K562 (cell line): ENCODE measurements at regions not wholly inside any gene's neighbourhood (a gene's known extent, or its start where the extent isn't known, plus 50 kb on each side); places are given as distances from the start of the nearest gene placed in this dataset.

Experiments
- ATAC-seq: fragments of 200-7000 bp; cut with Tn5 transposase; 3 replicates; pipeline ENCODE4 v1.9.1; 2020; ENCODE audit warnings: moderate library complexity
- BruUV-seq: library from RNA; stranded (reverse); fragments of 400-500 nt; replicated peaks from 2 replicates; lab custom pipeline; 2021; lab: Mats Ljungman, UMichigan
- CTCF ChIA-PET: fragments of 300-600 bp; formaldehyde crosslinking; extraction: SDS; loops from one replicate; lab custom pipeline; 2021; ENCODE audit warnings: low intra/inter-chr PET ratio; lab: Yijun Ruan, JAX
- POLR2A ChIA-PET: fragments of 300-600, 350-650 bp; sonication (Branson Sonifier 250); formaldehyde crosslinking; extraction: SDS; loops from one replicate; lab custom pipeline; 2021; ENCODE audit warnings: antibody characterized with exemption, inconsistent platforms; lab: Yijun Ruan, JAX
- DNase-seq, 4 experiments: peaks; one replicate each; pipeline versions ENCODE4 v3.0.0 to v3.0.0-alpha.2; 2011 to 2018; ENCODE audit warnings: low spot score in 3 of 4, mixed read lengths in 3 of 4; ENCODE audit errors: extremely low read depth in 1 of 4
- FAIRE-seq: peaks from 2 replicates; lab custom pipeline; 2011; peaks lifted over from hg19 to GRCh38; lab: Jason Lieb, UNC
- H2AFZ ChIP-seq: 2 replicates; pipeline ENCODE4 v1.6.0; 2011; ENCODE audit warnings: low read depth, low read length, control low read depth, inconsistent platforms
- H3K27ac ChIP-seq: fragments of 200-600 bp; 3 replicates; pipeline ENCODE4 v1.8.0; 2011; ENCODE audit warnings: low read depth, mild to moderate bottlenecking, control low read depth, inconsistent platforms, low read length, moderate library complexity, mixed read lengths; ENCODE audit errors: extremely low read depth
- H3K27me3 ChIP-seq, 2 experiments: fragments of 300-600 bp in 1 of 2; 2 replicates in 1 of 2; 3 replicates in 1 of 2; pipeline versions ENCODE4 v1.6.0 to v1.8.0; 2011; ENCODE audit warnings: inconsistent platforms in 2 of 2, low read length in 2 of 2, mild to moderate bottlenecking in 1 of 2, mixed read lengths in 1 of 2, moderate library complexity in 1 of 2; ENCODE audit not compliant: control insufficient read depth in 2 of 2, insufficient read depth in 2 of 2
- H3K36me3 ChIP-seq: fragments of 300-600 bp; 3 replicates; pipeline ENCODE4 v1.8.0; 2011; ENCODE audit warnings: mild to moderate bottlenecking, low read length, inconsistent platforms; ENCODE audit not compliant: control insufficient read depth, insufficient read depth
- H3K4me1 ChIP-seq, 2 experiments: fragments of 200-600 bp in 1 of 2; replicated peaks in 1 of 2; 2 replicates in 1 of 2; 3 replicates in 1 of 2; pipeline versions ENCODE4 v1.5.1 to v1.8.0; 2011; ENCODE audit warnings: inconsistent platforms in 2 of 2, low read length in 2 of 2, mild to moderate bottlenecking in 1 of 2, mixed read lengths in 1 of 2, moderate library complexity in 1 of 2; ENCODE audit not compliant: control insufficient read depth in 2 of 2, insufficient read depth in 2 of 2
- H3K4me2 ChIP-seq: 2 replicates; pipeline ENCODE4 v1.6.1; 2011; ENCODE audit warnings: low read length, control low read depth, inconsistent platforms, mixed read lengths; ENCODE audit not compliant: insufficient read depth
- H3K4me3 ChIP-seq: fragments of 200-600 bp; sonication (generic), shearing (Covaris generic); 2 replicates; pipeline ENCODE4 v1.5.1; 2016; ENCODE audit warnings: control low read depth, inconsistent platforms
- H3K79me2 ChIP-seq: fragments of 200-600 bp; 3 replicates; pipeline ENCODE4 v1.8.0; 2011; ENCODE audit warnings: low read length, inconsistent platforms; ENCODE audit not compliant: control insufficient read depth, insufficient read depth
- H3K9ac ChIP-seq, 2 experiments: 2 replicates each; pipeline versions ENCODE4 v1.6.0 to v1.6.1; 2011; ENCODE audit warnings: low read depth in 2 of 2, low read length in 2 of 2, control low read depth in 1 of 2, inconsistent platforms in 1 of 2, mild to moderate bottlenecking in 1 of 2, mixed read lengths in 1 of 2; ENCODE audit not compliant: insufficient read depth in 1 of 2
- H3K9me1 ChIP-seq: one replicate; pipeline ENCODE4 v1.6.0; 2011; ENCODE audit warnings: inconsistent platforms, mild to moderate bottlenecking, low read length, moderate library complexity; ENCODE audit not compliant: control insufficient read depth, insufficient read depth
- H3K9me3 ChIP-seq: replicated peaks from 2 replicates; pipeline ENCODE4 v1.5.1; 2011; ENCODE audit warnings: low read depth, low read length, inconsistent platforms; ENCODE audit not compliant: control insufficient read depth, insufficient read depth
- H4K20me1 ChIP-seq: replicated peaks from 2 replicates; pipeline ENCODE4 v1.6.1; 2011; ENCODE audit warnings: low read length, inconsistent platforms, mixed read lengths; ENCODE audit not compliant: control insufficient read depth, insufficient read depth
- ATF1 ChIP-seq, 2 experiments: fragments of 450-650 bp in 1 of 2; IDR thresholded peaks; 2 replicates each; pipeline ENCODE4 v1.6.1; 2016; ENCODE audit warnings: missing compliant biosample characterization in 1 of 2, missing genetic modification characterization in 1 of 2
- CBFA2T2 ChIP-seq: fragments of 450-650 bp; conservative IDR thresholded peaks from 2 replicates; pipeline ENCODE4 v1.6.1; 2017; ENCODE audit warnings: mild to moderate bottlenecking
- DIDO1 ChIP-seq: fragments of 450-650 bp; IDR thresholded peaks from 2 replicates; pipeline ENCODE4 v1.6.1; 2016; ENCODE audit warnings: low read depth, missing biosample characterization, missing genetic modification characterization
- MBD2 ChIP-seq: sonication (generic); IDR thresholded peaks from 2 replicates; pipeline ENCODE4 v1.6.1; 2016; ENCODE audit warnings: low read depth, borderline replicate concordance
- PHB ChIP-seq: fragments of 250-450 bp; sonication (Bioruptor Pico); IDR thresholded peaks from 2 replicates; pipeline ENCODE4 v1.5.0; 2021
- RHOXF2B ChIP-seq: fragments of 250-450 bp; sonication (Bioruptor Pico); conservative IDR thresholded peaks from 2 replicates; pipeline ENCODE4 v1.5.1; 2021
- SAFB ChIP-seq: fragments of 200-400 bp; formaldehyde crosslinking; IDR thresholded peaks from 2 replicates; pipeline ENCODE4 v1.6.1; 2017; ENCODE audit warnings: low read depth, low read length, borderline replicate concordance
- ZC3H4 ChIP-seq: sonication (generic); formaldehyde crosslinking; IDR thresholded peaks from 2 replicates; pipeline ENCODE4 v1.9.0; 2021; ENCODE audit warnings: missing genetic modification reagents, borderline replicate concordance
- ZFP30 ChIP-seq: fragments of 250-450 bp; sonication (Bioruptor Pico); IDR thresholded peaks from 2 replicates; pipeline ENCODE4 v1.8.0; 2022; ENCODE audit warnings: moderate library complexity, mild to moderate bottlenecking, inconsistent platforms, borderline replicate concordance
- ZFP36 ChIP-seq: fragments of 150-350 bp; IDR thresholded peaks from 2 replicates; pipeline ENCODE4 v1.6.1; 2018; ENCODE audit warnings: low read length, low read depth; ENCODE audit not compliant: partially characterized antibody
- ZKSCAN1 ChIP-seq: fragments of 150-350 bp; IDR thresholded peaks from 2 replicates; pipeline ENCODE4 v1.6.1; 2016; ENCODE audit warnings: low read depth, low read length
- WGBS: fragments of 100-300 bp; shearing (Covaris generic); methylation state at CpG from one replicate; pipeline ENCODE4 v1.1.6; 2016; ENCODE audit warnings: low coverage, mixed read lengths; ENCODE audit not compliant: insufficient coverage; ENCODE audit errors: missing lambda C conversion rate; 5-methylcytosine and 5-hydroxymethylcytosine counted together
- in situ Hi-C: fragments of 300-500 bp; cut with MboI; formaldehyde crosslinking; loops from 4 replicates; pipeline ENCODE4 v1.15.0; 2018; ENCODE audit warnings: inconsistent platforms, mixed read lengths
- intact Hi-C: fragments of 100-400 bp; cut with micrococcal nuclease; formaldehyde crosslinking; loops from 2 replicates; pipeline ENCODE4 v1.14.2; 2022
- TF ChIP-seq, protein P1 (sequence below): IDR thresholded peaks from 2 replicates; pipeline ENCODE4 v1.6.1; 2011; ENCODE audit warnings: borderline replicate concordance, low read depth, mild to moderate bottlenecking, moderate library complexity, low read length; ENCODE audit not compliant: insufficient read depth, poor library complexity, severe bottlenecking
- TF ChIP-seq, protein P2 (sequence below): sonication (generic); formaldehyde crosslinking; IDR thresholded peaks from 2 replicates; pipeline ENCODE4 v1.8.1; 2022; ENCODE audit warnings: missing genetic modification reagents
- TF ChIP-seq, protein P3 (sequence below): fragments of 450-650 bp; IDR thresholded peaks from 2 replicates; pipeline ENCODE4 v1.7.0; 2016; ENCODE audit warnings: borderline replicate concordance
- TF ChIP-seq, protein P4 (sequence below): fragments of 450-650 bp; formaldehyde crosslinking; IDR thresholded peaks from 2 replicates; pipeline ENCODE4 v1.4.0; 2022; ENCODE audit warnings: mild to moderate bottlenecking, moderate library complexity

DNA sequence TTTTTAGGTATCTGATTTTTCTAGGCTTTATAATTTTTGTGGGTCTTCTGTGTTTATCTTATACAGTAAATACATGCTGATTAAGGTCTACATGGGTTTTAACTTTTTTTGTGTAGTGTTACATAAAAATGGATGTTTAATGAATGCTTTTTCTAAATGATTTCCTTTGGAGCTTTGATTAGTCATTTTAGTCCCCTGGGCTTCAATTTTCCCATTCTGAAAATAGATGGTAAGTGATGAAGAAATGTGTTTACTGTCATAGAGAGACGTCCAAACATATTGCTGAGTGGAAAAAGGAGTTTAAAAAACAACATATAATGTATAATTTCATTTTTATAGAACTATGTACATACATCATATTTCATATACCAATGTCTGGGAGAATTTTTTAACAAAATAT, 140.9 kb upstream of the HMCN1 start (continued):
- TF ChIP-seq, protein P1, sequence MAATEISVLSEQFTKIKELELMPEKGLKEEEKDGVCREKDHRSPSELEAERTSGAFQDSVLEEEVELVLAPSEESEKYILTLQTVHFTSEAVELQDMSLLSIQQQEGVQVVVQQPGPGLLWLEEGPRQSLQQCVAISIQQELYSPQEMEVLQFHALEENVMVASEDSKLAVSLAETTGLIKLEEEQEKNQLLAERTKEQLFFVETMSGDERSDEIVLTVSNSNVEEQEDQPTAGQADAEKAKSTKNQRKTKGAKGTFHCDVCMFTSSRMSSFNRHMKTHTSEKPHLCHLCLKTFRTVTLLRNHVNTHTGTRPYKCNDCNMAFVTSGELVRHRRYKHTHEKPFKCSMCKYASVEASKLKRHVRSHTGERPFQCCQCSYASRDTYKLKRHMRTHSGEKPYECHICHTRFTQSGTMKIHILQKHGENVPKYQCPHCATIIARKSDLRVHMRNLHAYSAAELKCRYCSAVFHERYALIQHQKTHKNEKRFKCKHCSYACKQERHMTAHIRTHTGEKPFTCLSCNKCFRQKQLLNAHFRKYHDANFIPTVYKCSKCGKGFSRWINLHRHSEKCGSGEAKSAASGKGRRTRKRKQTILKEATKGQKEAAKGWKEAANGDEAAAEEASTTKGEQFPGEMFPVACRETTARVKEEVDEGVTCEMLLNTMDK, result no peak
- TF ChIP-seq MBD2, result no peak
- TF ChIP-seq, protein P2, sequence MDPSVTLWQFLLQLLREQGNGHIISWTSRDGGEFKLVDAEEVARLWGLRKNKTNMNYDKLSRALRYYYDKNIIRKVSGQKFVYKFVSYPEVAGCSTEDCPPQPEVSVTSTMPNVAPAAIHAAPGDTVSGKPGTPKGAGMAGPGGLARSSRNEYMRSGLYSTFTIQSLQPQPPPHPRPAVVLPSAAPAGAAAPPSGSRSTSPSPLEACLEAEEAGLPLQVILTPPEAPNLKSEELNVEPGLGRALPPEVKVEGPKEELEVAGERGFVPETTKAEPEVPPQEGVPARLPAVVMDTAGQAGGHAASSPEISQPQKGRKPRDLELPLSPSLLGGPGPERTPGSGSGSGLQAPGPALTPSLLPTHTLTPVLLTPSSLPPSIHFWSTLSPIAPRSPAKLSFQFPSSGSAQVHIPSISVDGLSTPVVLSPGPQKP, result no peak

DNA sequence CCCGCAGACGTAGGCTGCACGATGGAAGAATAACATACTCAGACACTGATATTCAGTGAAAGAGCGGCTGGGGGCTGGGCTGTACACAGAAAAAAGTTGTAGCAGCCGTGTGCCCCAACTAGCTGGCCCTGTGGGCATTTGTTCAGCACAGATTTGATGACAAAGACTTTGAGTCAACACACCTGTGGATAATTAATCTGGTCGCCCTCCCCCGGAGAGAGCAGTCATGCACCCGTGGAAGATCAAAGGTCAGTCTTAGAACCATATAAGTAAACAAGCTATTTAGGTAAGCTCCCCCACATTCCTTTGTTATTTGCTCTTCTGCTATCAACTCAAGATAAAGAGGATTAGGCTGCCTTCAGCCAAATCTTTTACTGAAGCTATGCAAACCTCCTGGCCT, 148.4 kb upstream of the HMCN1 start:
- no peaks in the 10 kb centered on the region for H4K20me1 ChIP-seq
- WGBS, result 2% methylated on average over 8 of the region's 8 CpGs
- no peaks in the 10 kb centered on the region for H3K36me3 ChIP-seq
- TF ChIP-seq ZKSCAN1, result no peak
- TF ChIP-seq ZC3H4 (CRISPR knock-in tag), result no peak
- TF ChIP-seq, protein P3, sequence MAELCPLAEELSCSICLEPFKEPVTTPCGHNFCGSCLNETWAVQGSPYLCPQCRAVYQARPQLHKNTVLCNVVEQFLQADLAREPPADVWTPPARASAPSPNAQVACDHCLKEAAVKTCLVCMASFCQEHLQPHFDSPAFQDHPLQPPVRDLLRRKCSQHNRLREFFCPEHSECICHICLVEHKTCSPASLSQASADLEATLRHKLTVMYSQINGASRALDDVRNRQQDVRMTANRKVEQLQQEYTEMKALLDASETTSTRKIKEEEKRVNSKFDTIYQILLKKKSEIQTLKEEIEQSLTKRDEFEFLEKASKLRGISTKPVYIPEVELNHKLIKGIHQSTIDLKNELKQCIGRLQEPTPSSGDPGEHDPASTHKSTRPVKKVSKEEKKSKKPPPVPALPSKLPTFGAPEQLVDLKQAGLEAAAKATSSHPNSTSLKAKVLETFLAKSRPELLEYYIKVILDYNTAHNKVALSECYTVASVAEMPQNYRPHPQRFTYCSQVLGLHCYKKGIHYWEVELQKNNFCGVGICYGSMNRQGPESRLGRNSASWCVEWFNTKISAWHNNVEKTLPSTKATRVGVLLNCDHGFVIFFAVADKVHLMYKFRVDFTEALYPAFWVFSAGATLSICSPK, result no peak
- TF ChIP-seq ZFP30 (CRISPR knock-in tag), result no peak
- no peak for TF ChIP-seq ZFP36
- TF ChIP-seq CBFA2T2, result no peak
- TF ChIP-seq ATF1 (CRISPR knock-in tag; IDR thresholded peaks at IDR 0.05), result no peak
- TF ChIP-seq ATF1 (tag; IDR thresholded peaks at IDR 0.05), result no peak
- TF ChIP-seq RHOXF2B (CRISPR knock-in tag), result no peak
- TF ChIP-seq SAFB, result no peak
- TF ChIP-seq, protein P4, sequence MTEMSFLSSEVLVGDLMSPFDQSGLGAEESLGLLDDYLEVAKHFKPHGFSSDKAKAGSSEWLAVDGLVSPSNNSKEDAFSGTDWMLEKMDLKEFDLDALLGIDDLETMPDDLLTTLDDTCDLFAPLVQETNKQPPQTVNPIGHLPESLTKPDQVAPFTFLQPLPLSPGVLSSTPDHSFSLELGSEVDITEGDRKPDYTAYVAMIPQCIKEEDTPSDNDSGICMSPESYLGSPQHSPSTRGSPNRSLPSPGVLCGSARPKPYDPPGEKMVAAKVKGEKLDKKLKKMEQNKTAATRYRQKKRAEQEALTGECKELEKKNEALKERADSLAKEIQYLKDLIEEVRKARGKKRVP, result no peak
- no peak for TF ChIP-seq DIDO1
- TF ChIP-seq PHB (CRISPR knock-in tag), result no peak
- DNase-seq, result no peak
- BruUV-seq, result no TSS peak
- H3K9ac ChIP-seq, result no peak overlapping the region
- CTCF ChIA-PET, result no interaction called here
- H3K27ac ChIP-seq, result no peak overlapping the region
- no peak for ATAC-seq
- no peaks in the 10 kb centered on the region for H3K4me1 ChIP-seq
- H2AFZ ChIP-seq, result no peak overlapping the region
- H3K4me2 ChIP-seq, result no peak overlapping the region
- H3K4me3 ChIP-seq, result no peak overlapping the region
- in situ Hi-C loops, result no loop called here
- H3K9me3 ChIP-seq, result no peaks in the 10 kb centered on the region
- no peaks in the 10 kb centered on the region for H3K79me2 ChIP-seq
- peaks cover 0 to 5% of the 10 kb centered on the region in 2 experiments; a peak in 3 of 5 replicates for H3K27me3 ChIP-seq
- H3K9me1 ChIP-seq, result no peaks in the 10 kb centered on the region
- FAIRE-seq, result no peak
- intact Hi-C loops, result no loop called here
- POLR2A ChIA-PET, result interaction anchor here (0.8 to 0.9 kb wide), 2 partner anchors 13 to 102 kb away, joined by 3 read pairs; no protein-coding TSS in a partner anchor
